Vagina (tissue), 2 donors: ENCODE measurements at regions not wholly inside any gene's neighbourhood (a gene's known extent, or its start where the extent isn't known, plus 50 kb on each side); places are given as distances from the start of the nearest gene placed in this dataset.

Source experiments
- CTCF ChIP-seq, 3 experiments: fragments of 450-650 bp in 2 of 3; fragments of 200-600 bp in 1 of 3; sonication (generic) in 1 of 3; IDR thresholded peaks; one replicate each; pipeline ENCODE4 v1.5.1; 2017 to 2019; ENCODE audit warnings: antibody characterized with exemption in 3 of 3, mild to moderate bottlenecking in 2 of 3, moderate library complexity in 2 of 3
- POLR2AphosphoS5 ChIP-seq, 2 donors: sonication (generic); formaldehyde crosslinking; IDR thresholded peaks; one replicate each; pipeline ENCODE4 v1.9.0; 2017; ENCODE audit warnings: antibody characterized with exemption in 2 of 2, mild to moderate bottlenecking in 2 of 2, low read depth in 1 of 2; ENCODE audit not compliant: insufficient read depth in 1 of 2

- TF ChIP-seq POLR2AphosphoS5 (IDR thresholded peaks at IDR 0.05; ENCODE audit: insufficient read depth in 1 of 2, low read depth in 1 of 2) = no peak
- no peak for TF ChIP-seq CTCF (IDR thresholded peaks at IDR 0.05)
Observed at GRCh38 chr1:39090757-39091380, 64.7 kb downstream of the NDUFS5 start.
